ENCODE measurements at regions not wholly inside any gene's neighbourhood (a gene's known extent, or its start where the extent isn't known, plus 50 kb on each side); places are given as distances from the start of the nearest gene placed in this dataset.
A peak's percentile ranks its signal among the peaks of the same experiment; 100 is the strongest.

GRCh38 chr6:139443231-139444112 is 69.0 kb upstream of the CITED2 start:
- H3K36me3 ChIP-seq (replicated peaks; ENCODE audit: insufficient read depth, low read length) = no peaks in the 10 kb centered on the region
- H4K20me1 ChIP-seq (ENCODE audit: insufficient read depth, low read length) = no peaks in the 10 kb centered on the region
- TF ChIP-seq EZH2phosphoT487 (IDR thresholded peaks at IDR 0.05; ENCODE audit: low read length) (no peak), EZH2 (optimal IDR thresholded peaks at IDR 0.05; ENCODE audit: low read depth, low read length) (no peak), CTCF (IDR thresholded peaks at IDR 0.05; ENCODE audit: low read length) (no peak)
- peaks cover 5% of the 10 kb centered on the region; the same call in 1 of the 2 replicates for H3F3A ChIP-seq (ENCODE audit: insufficient read depth, low read length)
- no peak for DNase-seq
- no peaks in the 10 kb centered on the region for H3K9me2 ChIP-seq (replicated peaks; ENCODE audit: insufficient read depth, low read length)
- no peak overlapping the region for H3K9ac ChIP-seq (ENCODE audit: low read length)
- H3K9me3 ChIP-seq (replicated peaks; ENCODE audit: insufficient read depth, low read length) = no peaks in the 10 kb centered on the region
- H3K27ac ChIP-seq (ENCODE audit: low read length) = no peak overlapping the region
- no peaks in the 10 kb centered on the region for H3K27me3 ChIP-seq (replicated peaks; ENCODE audit: insufficient read depth, low read length)
- H2AFZ ChIP-seq (ENCODE audit: low read length) = no peak overlapping the region
- no peak overlapping the region for H3K4me2 ChIP-seq (ENCODE audit: low read depth, low read length)
- peaks cover 26% of the 10 kb centered on the region for H3K4me1 ChIP-seq (ENCODE audit: low read length)
- no peaks in the 10 kb centered on the region for H3K79me2 ChIP-seq (ENCODE audit: low read length)
- no peak overlapping the region for H3K4me3 ChIP-seq (ENCODE audit: low read length)

- DNase-seq = no peak
- peaks cover 16% of the 10 kb centered on the region for H3K4me1 ChIP-seq (ENCODE audit: low read length)
- no peaks in the 10 kb centered on the region for H3K27me3 ChIP-seq (replicated peaks; ENCODE audit: insufficient read depth, low read length)
- H3K27ac ChIP-seq (ENCODE audit: low read length) = no peak overlapping the region
- H3K79me2 ChIP-seq (ENCODE audit: low read length) = no peaks in the 10 kb centered on the region
- no peak overlapping the region for H3K4me2 ChIP-seq (ENCODE audit: low read depth, low read length)
- no peaks in the 10 kb centered on the region for H4K20me1 ChIP-seq (ENCODE audit: insufficient read depth, low read length)
- no peaks in the 10 kb centered on the region for H3K9me3 ChIP-seq (replicated peaks; ENCODE audit: insufficient read depth, low read length)
- H3K9me2 ChIP-seq (replicated peaks; ENCODE audit: insufficient read depth, low read length) = no peaks in the 10 kb centered on the region
- no peak for TF ChIP-seq CTCF (IDR thresholded peaks at IDR 0.05; ENCODE audit: low read length)
- TF ChIP-seq EZH2 (optimal IDR thresholded peaks at IDR 0.05; ENCODE audit: low read depth, low read length) = no peak
- TF ChIP-seq EZH2phosphoT487 (IDR thresholded peaks at IDR 0.05; ENCODE audit: low read length) = no peak
- H3F3A ChIP-seq (ENCODE audit: insufficient read depth, low read length) = no peaks in the 10 kb centered on the region
- H3K4me3 ChIP-seq (ENCODE audit: low read length) = no peak overlapping the region
- H3K36me3 ChIP-seq (replicated peaks; ENCODE audit: insufficient read depth, low read length) = no peaks in the 10 kb centered on the region
- no peak overlapping the region for H3K9ac ChIP-seq (ENCODE audit: low read length)
- peak overlapping the region; percentile 27; the same call in 1 of the 2 replicates for H2AFZ ChIP-seq (ENCODE audit: low read length)
These were observed 67.8 kb upstream of the CITED2 start for GRCh38 chr6:139442188-139442671.

- H3K27ac ChIP-seq (ENCODE audit: low read length) = no peak overlapping the region
- H3F3A ChIP-seq (ENCODE audit: insufficient read depth, low read length) = no peaks in the 10 kb centered on the region
- TF ChIP-seq EZH2 (optimal IDR thresholded peaks at IDR 0.05; ENCODE audit: low read depth, low read length) = no peak
- TF ChIP-seq EZH2phosphoT487 (IDR thresholded peaks at IDR 0.05; ENCODE audit: low read length) = no peak
- no peak for TF ChIP-seq CTCF (IDR thresholded peaks at IDR 0.05; ENCODE audit: low read length)
- no peak overlapping the region for H3K9ac ChIP-seq (ENCODE audit: low read length)
- no peak overlapping the region for H3K4me2 ChIP-seq (ENCODE audit: low read depth, low read length)
- H3K27me3 ChIP-seq (replicated peaks; ENCODE audit: insufficient read depth, low read length) = no peaks in the 10 kb centered on the region
- no peaks in the 10 kb centered on the region for H3K9me2 ChIP-seq (replicated peaks; ENCODE audit: insufficient read depth, low read length)
- H3K4me1 ChIP-seq (ENCODE audit: low read length) = 0 out of 2 replicates have a peak, but pooled peaks cover 3% of the 10 kb centered on the region
- no peaks in the 10 kb centered on the region for H3K36me3 ChIP-seq (replicated peaks; ENCODE audit: insufficient read depth, low read length)
- H4K20me1 ChIP-seq (ENCODE audit: insufficient read depth, low read length) = no peaks in the 10 kb centered on the region
- no peak overlapping the region for H3K4me3 ChIP-seq (ENCODE audit: low read length)
- no peaks in the 10 kb centered on the region for H3K9me3 ChIP-seq (replicated peaks; ENCODE audit: insufficient read depth, low read length)
- H3K79me2 ChIP-seq (ENCODE audit: low read length) = no peaks in the 10 kb centered on the region
- DNase-seq = no peak
- no peak overlapping the region for H2AFZ ChIP-seq (ENCODE audit: low read length)
These were observed 64.9 kb upstream of the CITED2 start for GRCh38 chr6:139439349-139439748.
